H1 (cell line): ENCODE measurements at regions not wholly inside any gene's neighbourhood (a gene's known extent, or its start where the extent isn't known, plus 50 kb on each side); places are given as distances from the start of the nearest gene placed in this dataset.

Experiments
- CTCF ChIA-PET: fragments of 300-600 bp; sonication (Branson Sonifier 250); formaldehyde crosslinking; loops from one replicate; lab custom pipeline; 2021; ENCODE audit not compliant: partially characterized antibody; lab: Charles Lee
- POLR2A ChIA-PET: fragments of 300-600 bp; sonication (Branson Sonifier 250); formaldehyde crosslinking; loops from one replicate; lab custom pipeline; 2021; ENCODE audit warnings: inconsistent platforms; ENCODE audit not compliant: partially characterized antibody; lab: Charles Lee
- DNase-seq, 2 experiments: peaks; one replicate each; pipeline versions ENCODE4 v3.0.0 to v3.0.0-alpha.2; 2010 to 2022; ENCODE audit warnings: low spot score in 2 of 2, low read depth in 1 of 2, mixed read lengths in 1 of 2
- FAIRE-seq: peaks from 2 replicates; lab custom pipeline; 2011; peaks lifted over from hg19 to GRCh38; lab: Jason Lieb, UNC
- H2AFZ ChIP-seq: 2 replicates; pipeline ENCODE4 v1.8.1; 2012; ENCODE audit warnings: low read length, inconsistent platforms
- H2AK5ac ChIP-seq: 2 replicates; pipeline ENCODE4 v1.6.1; 2013; ENCODE audit warnings: low read depth, low read length
- H2BK120ac ChIP-seq: replicated peaks from 2 replicates; pipeline ENCODE3; 2013; ENCODE audit warnings: low read depth, low read length, inconsistent platforms
- H2BK12ac ChIP-seq: 2 replicates; pipeline ENCODE4 v1.6.1; 2013; ENCODE audit warnings: low read depth, low read length
- H2BK15ac ChIP-seq: 2 replicates; pipeline ENCODE4 v1.6.1; 2013; ENCODE audit warnings: low read length
- H2BK20ac ChIP-seq: 2 replicates; pipeline ENCODE4 v1.6.1; 2013; ENCODE audit warnings: low read length
- H2BK5ac ChIP-seq: 2 replicates; pipeline ENCODE4 v1.6.1; 2013; ENCODE audit warnings: low read depth, low read length
- H3K14ac ChIP-seq: 2 replicates; pipeline ENCODE4 v1.6.1; 2013; ENCODE audit warnings: inconsistent platforms; ENCODE audit not compliant: insufficient read length
- H3K18ac ChIP-seq: 2 replicates; pipeline ENCODE4 v1.6.1; 2013; ENCODE audit warnings: low read length; ENCODE audit errors: extremely low read depth
- H3K23ac ChIP-seq: 2 replicates; pipeline ENCODE4 v1.6.1; 2013; ENCODE audit warnings: inconsistent platforms; ENCODE audit not compliant: insufficient read length
- H3K23me2 ChIP-seq: 2 replicates; pipeline ENCODE4 v1.6.1; 2013; ENCODE audit warnings: low read depth, low read length
- H3K27ac ChIP-seq: 2 replicates; pipeline ENCODE4 v1.6.1; 2011; ENCODE audit warnings: low read depth, low read length, inconsistent platforms
- H3K27me3 ChIP-seq, 4 experiments: replicated peaks in 1 of 4; 1 replicate in 1 of 4; 2 replicates in 3 of 4; pipeline versions ENCODE4 v1.6.1 to v1.8.1; 2011 to 2013; ENCODE audit warnings: low read length in 3 of 4, mild to moderate bottlenecking in 3 of 4, inconsistent platforms in 2 of 4, mixed read lengths in 2 of 4, moderate library complexity in 1 of 4; ENCODE audit not compliant: control insufficient read depth in 3 of 4, insufficient read depth in 3 of 4; ENCODE audit errors: extremely low read depth in 1 of 4
- H3K36me3 ChIP-seq, 4 experiments: 2 replicates each; pipeline versions ENCODE4 v1.6.1 to v1.8.1; 2011 to 2013; ENCODE audit warnings: mild to moderate bottlenecking in 4 of 4, low read length in 3 of 4, moderate library complexity in 2 of 4, control low read depth in 1 of 4, inconsistent platforms in 1 of 4; ENCODE audit not compliant: insufficient read depth in 4 of 4, control insufficient read depth in 2 of 4
- H3K4ac ChIP-seq: replicated peaks from 2 replicates; pipeline ENCODE3; 2013; ENCODE audit warnings: low read length, low read depth, mixed read lengths, inconsistent platforms; ENCODE audit not compliant: insufficient read length
- H3K4me1 ChIP-seq, 4 experiments: replicated peaks in 1 of 4; 1 replicate in 1 of 4; 2 replicates in 3 of 4; pipeline versions ENCODE4 v1.6.1 to v1.8.1; 2011 to 2013; ENCODE audit warnings: low read length in 3 of 4, inconsistent platforms in 2 of 4, mixed read lengths in 1 of 4; ENCODE audit not compliant: insufficient read depth in 4 of 4, control insufficient read depth in 3 of 4
- H3K4me2 ChIP-seq, 2 experiments: 2 replicates each; pipeline versions ENCODE4 v1.6.1 to v1.8.1; 2011 to 2013; ENCODE audit warnings: low read depth in 2 of 2, low read length in 2 of 2, control low read depth in 1 of 2, inconsistent platforms in 1 of 2, mild to moderate bottlenecking in 1 of 2; ENCODE audit not compliant: insufficient read depth in 1 of 2
- H3K4me3 ChIP-seq, 4 experiments: fragments of 200-600, 300-600 bp in 1 of 4; sonication (generic), shearing (Covaris generic), sonication (Bioruptor Twin) in 1 of 4; 2 replicates each; pipeline versions ENCODE4 v1.5.1 to v1.8.1; 2011 to 2016; ENCODE audit warnings: low read length in 4 of 4, low read depth in 3 of 4, control low read depth in 2 of 4, inconsistent platforms in 2 of 4, mild to moderate bottlenecking in 2 of 4, mixed read lengths in 1 of 4, moderate library complexity in 1 of 4; ENCODE audit not compliant: insufficient read depth in 2 of 4; ENCODE audit errors: extremely low read depth in 1 of 4
- H3K56ac ChIP-seq: replicated peaks from 2 replicates; pipeline ENCODE3; 2013; ENCODE audit warnings: low read depth, mild to moderate bottlenecking, mixed read lengths, low read length, inconsistent platforms; ENCODE audit not compliant: insufficient read length
- H3K79me1 ChIP-seq: 2 replicates; pipeline ENCODE4 v1.6.1; 2013; ENCODE audit warnings: low read depth, low read length, control low read depth
- H3K79me2 ChIP-seq, 2 experiments: 2 replicates each; pipeline versions ENCODE4 v1.6.1 to v1.8.1; 2012 to 2013; ENCODE audit warnings: low read length in 2 of 2, mild to moderate bottlenecking in 2 of 2, inconsistent platforms in 1 of 2; ENCODE audit not compliant: insufficient read depth in 2 of 2, control insufficient read depth in 1 of 2
- H3K9ac ChIP-seq, 4 experiments: replicated peaks in 1 of 4; 1 replicate in 1 of 4; 2 replicates in 3 of 4; pipeline versions ENCODE4 v1.6.1 to v1.8.1; 2011 to 2013; ENCODE audit warnings: low read depth in 3 of 4, low read length in 3 of 4, control low read depth in 2 of 4, mild to moderate bottlenecking in 2 of 4, moderate library complexity in 2 of 4, inconsistent platforms in 1 of 4; ENCODE audit errors: extremely low read depth in 1 of 4
- H3K9me3 ChIP-seq, 2 experiments: 2 replicates each; pipeline versions ENCODE4 v1.6.1 to v1.8.1; 2012 to 2013; ENCODE audit warnings: mild to moderate bottlenecking in 2 of 2, moderate library complexity in 2 of 2, control low read depth in 1 of 2, inconsistent platforms in 1 of 2, low read depth in 1 of 2, low read length in 1 of 2, mixed read lengths in 1 of 2; ENCODE audit not compliant: insufficient read depth in 2 of 2
- H4K20me1 ChIP-seq, 2 experiments: replicated peaks in 1 of 2; 2 replicates each; pipeline versions ENCODE3 to v1.8.1; 2011 to 2013; ENCODE audit warnings: inconsistent platforms in 2 of 2, low read length in 2 of 2, mild to moderate bottlenecking in 1 of 2; ENCODE audit not compliant: insufficient read depth in 2 of 2, control insufficient read depth in 1 of 2
- H4K5ac ChIP-seq: 2 replicates; pipeline ENCODE4 v1.6.1; 2013; ENCODE audit warnings: low read length, low read depth, mixed read lengths, inconsistent platforms; ENCODE audit not compliant: insufficient read length
- H4K8ac ChIP-seq: 2 replicates; pipeline ENCODE4 v1.8.0; 2013; ENCODE audit warnings: mild to moderate bottlenecking, moderate library complexity, low read length, inconsistent platforms; ENCODE audit not compliant: insufficient read depth; ENCODE audit errors: extremely low read depth
- H4K91ac ChIP-seq: replicated peaks from 2 replicates; pipeline ENCODE3; 2013; ENCODE audit warnings: low read length, mixed read lengths, inconsistent platforms; ENCODE audit not compliant: insufficient read length
- ASH2L ChIP-seq: fragments of 200-600, 300-600 bp; sonication (generic); IDR thresholded peaks from one replicate; pipeline ENCODE4 v1.7.1; 2017; ENCODE audit warnings: low read length
- CHD1 ChIP-seq: IDR thresholded peaks from 2 replicates; pipeline ENCODE4 v1.6.1; 2012; ENCODE audit warnings: low read depth, low read length, improper control_type of control experiment
- CTCF ChIP-seq, 3 experiments: IDR thresholded peaks; 1 replicate in 2 of 3; 2 replicates in 1 of 3; pipeline versions ENCODE4 v1.5.1 to v1.6.1; 2011; ENCODE audit warnings: low read length in 3 of 3, mild to moderate bottlenecking in 3 of 3, inconsistent platforms in 2 of 3, low read depth in 1 of 3, moderate library complexity in 1 of 3; ENCODE audit not compliant: insufficient read depth in 1 of 3; ENCODE audit errors: control extremely low read depth in 1 of 3
- GABPA ChIP-seq: IDR thresholded peaks from 2 replicates; pipeline ENCODE4 v1.6.1; 2011; ENCODE audit warnings: mild to moderate bottlenecking, low read length, moderate library complexity, borderline replicate concordance; ENCODE audit not compliant: insufficient read depth
- MAFK ChIP-seq: IDR thresholded peaks from 2 replicates; pipeline ENCODE4 v1.6.1; 2012; ENCODE audit warnings: low read depth, mild to moderate bottlenecking, improper control_type of control experiment, low read length
- PHF8 ChIP-seq: fragments of 200-600 bp; sonication (generic); conservative IDR thresholded peaks from 2 replicates; pipeline ENCODE4 v1.7.1; 2012; ENCODE audit warnings: low read depth, mild to moderate bottlenecking, inconsistent platforms, low read length, moderate library complexity
- POLR2A ChIP-seq, 2 experiments: IDR thresholded peaks; 1 replicate in 1 of 2; 2 replicates in 1 of 2; pipeline ENCODE4 v1.6.1; 2011; ENCODE audit warnings: low read depth in 2 of 2, low read length in 2 of 2, mild to moderate bottlenecking in 2 of 2; ENCODE audit errors: control extremely low read depth in 1 of 2
- RXRA ChIP-seq: IDR thresholded peaks from 2 replicates; pipeline ENCODE4 v1.6.1; 2011; ENCODE audit warnings: low read depth, mild to moderate bottlenecking, low read length, moderate library complexity; ENCODE audit not compliant: insufficient read depth
- SIN3A ChIP-seq, 2 experiments: IDR thresholded peaks in 1 of 2; conservative IDR thresholded peaks in 1 of 2; 2 replicates each; pipeline ENCODE4 v1.6.1; 2011 to 2012; ENCODE audit warnings: low read length in 2 of 2, improper control_type of control experiment in 1 of 2, low read depth in 1 of 2, mild to moderate bottlenecking in 1 of 2
- SIRT6 ChIP-seq: IDR thresholded peaks from one replicate; pipeline ENCODE4 v1.7.1; 2012; ENCODE audit warnings: low read length, inconsistent platforms
- SIX5 ChIP-seq: IDR thresholded peaks from 2 replicates; pipeline ENCODE4 v1.6.1; 2011; ENCODE audit warnings: mild to moderate bottlenecking, low read depth, low read length
- TAF1 ChIP-seq: IDR thresholded peaks from 2 replicates; pipeline ENCODE4 v1.6.1; 2011; ENCODE audit warnings: mild to moderate bottlenecking, low read depth, low read length
- TBP ChIP-seq: IDR thresholded peaks from 2 replicates; pipeline ENCODE4 v1.6.1; 2011; ENCODE audit warnings: low read depth, low read length, improper control_type of control experiment
- TEAD4 ChIP-seq: IDR thresholded peaks from 2 replicates; pipeline ENCODE4 v1.6.1; 2012; ENCODE audit warnings: low read depth, low read length, inconsistent platforms, mixed read lengths
- WGBS, 2 experiments: shearing (Covaris generic) in 1 of 2; methylation state at CpG; one replicate each; pipeline versions ENCODE4 v1.1.6 to v1.1.7; 2013 to 2015; ENCODE audit warnings: low lambda C conversion rate in 2 of 2, mixed read lengths in 2 of 2, inconsistent platforms in 1 of 2, low coverage in 1 of 2, missing lambda C conversion rate in 1 of 2; ENCODE audit not compliant: insufficient replicate concordance in 2 of 2, insufficient coverage in 1 of 2, insufficient read length in 1 of 2; ENCODE audit errors: extremely low coverage in 1 of 2, missing lambda C conversion rate in 1 of 2; 5-methylcytosine and 5-hydroxymethylcytosine counted together

GRCh38 chr6:61192610-61193009 is 1093.4 kb downstream of the KHDRBS2 start:
- CTCF ChIA-PET = interaction anchor here (0.6 to 1.4 kb wide), 3 partner anchors 9 to 859 kb away, joined by 3 to 4 read pairs (median 3); no protein-coding TSS in a partner anchor
- FAIRE-seq = no peak
- no peak for TF ChIP-seq GABPA
- no peak for TF ChIP-seq SIN3A (conservative IDR thresholded peaks at IDR 0.05 in 1 of 2, IDR thresholded peaks at IDR 0.05 in 1 of 2; ENCODE audit: low read depth in 1 of 2, low read length in 2 of 2)
- no peak for TF ChIP-seq MAFK
- TF ChIP-seq TEAD4 = no peak
- TF ChIP-seq TBP = no peak
- no peak for TF ChIP-seq ASH2L
- no peak for TF ChIP-seq PHF8
- no peak for TF ChIP-seq RXRA
- no peak for TF ChIP-seq SIX5
- no peak for TF ChIP-seq TAF1
- no peak for TF ChIP-seq SIRT6
- no peak for TF ChIP-seq CHD1
- TF ChIP-seq POLR2A (IDR thresholded peaks at IDR 0.05; ENCODE audit: control extremely low read depth in 1 of 2, low read depth in 2 of 2, low read length in 2 of 2) = no peak
- TF ChIP-seq CTCF (IDR thresholded peaks at IDR 0.05; ENCODE audit: control extremely low read depth in 1 of 3, insufficient read depth in 1 of 3, low read depth in 1 of 3, low read length in 3 of 3) = no peak

More at GRCh38 chr6:61192610-61193009, 1093.4 kb downstream of the KHDRBS2 start:
- H3K4me1 ChIP-seq = no peaks in the 10 kb centered on the region
- no peak overlapping the region for H2AFZ ChIP-seq
- H3K27ac ChIP-seq = no peak overlapping the region
- no peak overlapping the region for H3K4ac ChIP-seq
- H3K9ac ChIP-seq = no peak overlapping the region
- H4K5ac ChIP-seq = no peak overlapping the region
- no peak overlapping the region for H4K91ac ChIP-seq
- no peaks in the 10 kb centered on the region for H3K79me1 ChIP-seq
- POLR2A ChIA-PET = no interaction called here
- no peak overlapping the region for H2BK120ac ChIP-seq
- H3K79me2 ChIP-seq = no peaks in the 10 kb centered on the region
- DNase-seq = no peak
- no peak overlapping the region for H3K23ac ChIP-seq
- H2BK12ac ChIP-seq = no peak overlapping the region
- H3K9me3 ChIP-seq = no peaks in the 10 kb centered on the region; a peak in 1 of 4 replicates
- H3K36me3 ChIP-seq = no peaks in the 10 kb centered on the region
- no peak overlapping the region for H2BK20ac ChIP-seq
- H3K56ac ChIP-seq = no peak overlapping the region
- H3K27me3 ChIP-seq = no peaks in the 10 kb centered on the region
- H3K18ac ChIP-seq = no peak overlapping the region
- H4K20me1 ChIP-seq = no peaks in the 10 kb centered on the region
- 0% methylated on average over 1 of the region's 2 CpGs; no CpG with 5 or more reads in 1 of the 2 experiments for WGBS, 2 experiments
- H3K4me3 ChIP-seq = no peak overlapping the region
- no peak overlapping the region for H4K8ac ChIP-seq
- no peaks in the 10 kb centered on the region for H3K23me2 ChIP-seq
- no peak overlapping the region for H3K4me2 ChIP-seq
- no peak overlapping the region for H2BK15ac ChIP-seq
- H3K14ac ChIP-seq = no peak overlapping the region
- no peak overlapping the region for H2BK5ac ChIP-seq
- H2AK5ac ChIP-seq = no peak overlapping the region
